ENCODE measurements at regions not wholly inside any gene's neighbourhood (a gene's known extent, or its start where the extent isn't known, plus 50 kb on each side); places are given as distances from the start of the nearest gene placed in this dataset.

DNA sequence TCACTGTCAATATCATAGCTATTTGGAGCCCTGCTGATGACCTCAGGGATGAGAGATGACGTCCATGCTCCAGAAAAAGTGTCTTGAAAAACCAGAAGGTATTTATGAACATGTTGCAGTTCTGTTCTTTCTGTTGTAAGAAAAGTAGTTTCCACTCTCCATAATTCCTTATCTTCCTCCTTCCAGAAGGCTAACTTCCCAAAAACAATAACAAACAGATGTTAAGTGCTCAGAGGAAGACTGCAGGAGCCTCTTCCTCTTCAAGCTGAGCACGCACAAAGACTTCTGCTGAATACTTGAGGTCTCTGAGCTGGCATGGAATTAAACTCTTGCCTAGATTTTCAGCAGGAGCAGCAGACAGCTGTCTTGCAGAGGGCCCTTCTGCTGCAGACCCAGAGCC lies 434.5 kb upstream of the KLHL29 start:
- no peaks in the 10 kb centered on the region for H3K27me3 ChIP-seq (ENCODE audit: low read length)
- TF ChIP-seq, protein P1, sequence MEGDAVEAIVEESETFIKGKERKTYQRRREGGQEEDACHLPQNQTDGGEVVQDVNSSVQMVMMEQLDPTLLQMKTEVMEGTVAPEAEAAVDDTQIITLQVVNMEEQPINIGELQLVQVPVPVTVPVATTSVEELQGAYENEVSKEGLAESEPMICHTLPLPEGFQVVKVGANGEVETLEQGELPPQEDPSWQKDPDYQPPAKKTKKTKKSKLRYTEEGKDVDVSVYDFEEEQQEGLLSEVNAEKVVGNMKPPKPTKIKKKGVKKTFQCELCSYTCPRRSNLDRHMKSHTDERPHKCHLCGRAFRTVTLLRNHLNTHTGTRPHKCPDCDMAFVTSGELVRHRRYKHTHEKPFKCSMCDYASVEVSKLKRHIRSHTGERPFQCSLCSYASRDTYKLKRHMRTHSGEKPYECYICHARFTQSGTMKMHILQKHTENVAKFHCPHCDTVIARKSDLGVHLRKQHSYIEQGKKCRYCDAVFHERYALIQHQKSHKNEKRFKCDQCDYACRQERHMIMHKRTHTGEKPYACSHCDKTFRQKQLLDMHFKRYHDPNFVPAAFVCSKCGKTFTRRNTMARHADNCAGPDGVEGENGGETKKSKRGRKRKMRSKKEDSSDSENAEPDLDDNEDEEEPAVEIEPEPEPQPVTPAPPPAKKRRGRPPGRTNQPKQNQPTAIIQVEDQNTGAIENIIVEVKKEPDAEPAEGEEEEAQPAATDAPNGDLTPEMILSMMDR (IDR thresholded peaks at IDR 0.05; ENCODE audit: insufficient read depth, low read length, poor library complexity, severe bottlenecking) = no peak
- TF ChIP-seq EZH2phosphoT487 (conservative IDR thresholded peaks at IDR 0.05; ENCODE audit: low read length) = no peak
- no peaks in the 10 kb centered on the region for H3K36me3 ChIP-seq (ENCODE audit: low read length)

DNA sequence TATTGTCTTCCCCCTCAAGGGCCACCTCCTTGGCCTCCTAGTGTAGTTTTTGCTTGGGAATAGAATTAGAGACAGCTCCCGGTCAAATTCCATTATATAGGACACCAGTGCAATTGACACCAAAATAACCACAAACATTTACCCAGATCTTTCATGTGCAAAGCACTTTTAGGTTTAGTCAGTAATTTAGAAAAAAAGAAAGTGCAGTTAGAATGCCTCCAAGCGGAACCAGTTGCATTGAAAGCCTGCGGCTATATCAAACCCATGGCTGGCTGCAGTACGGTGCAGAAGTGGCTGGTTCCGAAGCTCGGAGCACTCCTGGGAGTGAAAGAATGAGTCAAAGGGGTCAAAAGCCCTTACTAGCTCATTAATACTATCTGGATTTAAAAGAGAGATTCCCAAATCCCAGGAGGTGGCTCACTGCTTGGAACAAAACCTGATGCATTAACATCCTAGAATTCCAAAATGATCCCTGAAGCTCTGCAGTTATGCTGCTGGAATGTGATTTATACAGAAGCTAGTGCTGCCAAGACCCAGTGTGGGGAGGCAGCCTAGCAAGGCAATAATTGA lies 432.2 kb upstream of the KLHL29 start:
- H3F3A ChIP-seq (ENCODE audit: insufficient read depth) = no peaks in the 10 kb centered on the region
- TF ChIP-seq, protein P1 (IDR thresholded peaks at IDR 0.05; ENCODE audit: insufficient read depth, low read length, poor library complexity, severe bottlenecking) = no peak
- no peak for TF ChIP-seq EZH2phosphoT487 (conservative IDR thresholded peaks at IDR 0.05; ENCODE audit: low read length)
- no peak overlapping the region for H3K27ac ChIP-seq (ENCODE audit: low read depth, low read length)
- no peaks in the 10 kb centered on the region for H3K36me3 ChIP-seq (ENCODE audit: low read length)
- no peak overlapping the region for H3K4me3 ChIP-seq (ENCODE audit: insufficient read depth, low read length, poor library complexity, severe bottlenecking)
- H4K20me1 ChIP-seq (ENCODE audit: low read depth, low read length) = no peaks in the 10 kb centered on the region
- no peak overlapping the region for H3K9ac ChIP-seq (ENCODE audit: low read length)
- no peaks in the 10 kb centered on the region for H3K9me3 ChIP-seq (ENCODE audit: insufficient read depth, low read length)
- H2AFZ ChIP-seq (ENCODE audit: low read depth, low read length, severe bottlenecking) = no peak overlapping the region
- H3K9me2 ChIP-seq (replicated peaks; ENCODE audit: insufficient read depth, low read length) = no peaks in the 10 kb centered on the region
- no peaks in the 10 kb centered on the region for H3K27me3 ChIP-seq (ENCODE audit: low read length)
- no peaks in the 10 kb centered on the region for H3K79me2 ChIP-seq (ENCODE audit: insufficient read depth, low read length)
- no peak overlapping the region for H3K4me2 ChIP-seq (ENCODE audit: low read depth, low read length, poor library complexity, severe bottlenecking)

More for the DNA sequence above, 434.5 kb upstream of the KLHL29 start:
- no peak overlapping the region for H3K27ac ChIP-seq (ENCODE audit: low read depth, low read length)
- no peak overlapping the region for H2AFZ ChIP-seq (ENCODE audit: low read depth, low read length, severe bottlenecking)
- no peak overlapping the region for H3K9ac ChIP-seq (ENCODE audit: low read length)
- H4K20me1 ChIP-seq (ENCODE audit: low read depth, low read length) = no peaks in the 10 kb centered on the region
- H3K4me2 ChIP-seq (ENCODE audit: low read depth, low read length, poor library complexity, severe bottlenecking) = no peak overlapping the region
- no peak overlapping the region for H3K4me3 ChIP-seq (ENCODE audit: insufficient read depth, low read length, poor library complexity, severe bottlenecking)
- no peaks in the 10 kb centered on the region for H3F3A ChIP-seq (ENCODE audit: insufficient read depth)
- H3K9me2 ChIP-seq (replicated peaks; ENCODE audit: insufficient read depth, low read length) = no peaks in the 10 kb centered on the region
- no peaks in the 10 kb centered on the region for H3K9me3 ChIP-seq (ENCODE audit: insufficient read depth, low read length)
- H3K79me2 ChIP-seq (ENCODE audit: insufficient read depth, low read length) = no peaks in the 10 kb centered on the region

DNA sequence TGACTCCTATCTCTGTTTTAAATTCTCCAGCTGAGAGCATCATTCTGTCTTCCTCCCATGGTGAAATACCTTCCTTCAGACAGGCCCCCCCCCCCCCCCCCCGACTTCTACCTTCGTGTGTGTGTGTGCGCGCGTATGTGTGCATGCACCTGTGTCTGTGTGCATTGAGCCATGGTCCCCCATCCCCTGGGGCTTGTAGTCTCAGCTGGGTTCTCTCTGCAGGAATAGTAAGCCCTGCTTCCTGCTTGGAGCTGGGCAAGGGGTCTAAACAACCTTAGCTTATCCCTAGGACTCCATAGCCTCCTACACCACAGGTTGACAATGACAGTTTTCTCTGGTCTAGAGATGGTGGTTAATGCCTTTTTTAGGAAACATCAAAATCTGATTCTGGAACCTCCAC lies 427.5 kb upstream of the KLHL29 start:
- Histone ChIP-seq H3K9me3 (ENCODE audit: insufficient read depth, low read length) (no peaks in the 10 kb centered on the region), H3K4me2 (ENCODE audit: low read depth, low read length, poor library complexity, severe bottlenecking) (no peak overlapping the region), H4K20me1 (ENCODE audit: low read depth, low read length) (no peaks in the 10 kb centered on the region), H3K27ac (ENCODE audit: low read depth, low read length) (no peak overlapping the region), H3K9ac (ENCODE audit: low read length) (no peak overlapping the region), H3K9me2 (replicated peaks; ENCODE audit: insufficient read depth, low read length) (no peaks in the 10 kb centered on the region), H3F3A (ENCODE audit: insufficient read depth) (no peaks in the 10 kb centered on the region), H3K4me3 (ENCODE audit: insufficient read depth, low read length, poor library complexity, severe bottlenecking) (no peak overlapping the region), H3K27me3 (ENCODE audit: low read length) (no peaks in the 10 kb centered on the region), H3K79me2 (ENCODE audit: insufficient read depth, low read length) (no peaks in the 10 kb centered on the region), H3K36me3 (ENCODE audit: low read length) (no peaks in the 10 kb centered on the region), H2AFZ (ENCODE audit: low read depth, low read length, severe bottlenecking) (no peak overlapping the region)
- TF ChIP-seq EZH2phosphoT487 (conservative IDR thresholded peaks at IDR 0.05; ENCODE audit: low read length) = no peak
- TF ChIP-seq, protein P1 (IDR thresholded peaks at IDR 0.05; ENCODE audit: insufficient read depth, low read length, poor library complexity, severe bottlenecking) = no peak
